Muscle of back (tissue), 3 donors: ENCODE measurements at regions not wholly inside any gene's neighbourhood (a gene's known extent, or its start where the extent isn't known, plus 50 kb on each side); places are given as distances from the start of the nearest gene placed in this dataset.

Experiments used
- DNase-seq, 3 donors: peaks; one replicate each; pipeline versions ENCODE4 v3.0.0 to v3.0.0-alpha.2; 2013

GRCh38 chr4:138751309-138751708 is 264.3 kb upstream of the NOCT start:
- DNase-seq: no peak

GRCh38 chr4:138749303-138749702 is 266.3 kb upstream of the NOCT start:
- DNase-seq: no peak

DNA sequence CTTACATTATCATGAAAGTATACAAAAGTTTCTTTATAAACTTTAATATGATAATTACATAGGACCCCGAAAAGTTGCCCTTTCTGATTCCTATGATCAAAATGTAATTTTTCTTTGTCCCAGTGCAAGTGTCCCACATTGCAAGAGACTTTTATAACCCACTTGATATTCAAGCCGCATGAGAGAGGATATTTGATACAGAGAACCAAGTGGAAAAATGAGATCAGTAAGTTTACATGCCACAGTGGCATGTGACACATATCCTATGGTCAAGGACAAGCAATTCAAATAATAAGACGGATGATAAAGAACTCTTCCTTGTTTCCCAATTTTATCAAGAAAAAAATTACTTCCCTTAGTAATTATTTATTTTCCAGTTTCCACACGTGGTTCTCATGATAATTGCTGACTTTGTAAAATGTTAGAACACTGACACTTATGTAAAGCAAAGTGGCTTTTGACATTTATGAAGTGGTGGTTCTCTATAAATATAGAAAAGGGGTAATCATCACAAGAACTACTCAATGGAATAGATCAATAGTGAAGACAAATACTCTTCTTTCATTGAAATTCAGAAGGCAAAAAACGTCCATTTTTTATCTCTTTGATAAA is 273.7 kb upstream of the NOCT start:
- no peak for DNase-seq

DNA sequence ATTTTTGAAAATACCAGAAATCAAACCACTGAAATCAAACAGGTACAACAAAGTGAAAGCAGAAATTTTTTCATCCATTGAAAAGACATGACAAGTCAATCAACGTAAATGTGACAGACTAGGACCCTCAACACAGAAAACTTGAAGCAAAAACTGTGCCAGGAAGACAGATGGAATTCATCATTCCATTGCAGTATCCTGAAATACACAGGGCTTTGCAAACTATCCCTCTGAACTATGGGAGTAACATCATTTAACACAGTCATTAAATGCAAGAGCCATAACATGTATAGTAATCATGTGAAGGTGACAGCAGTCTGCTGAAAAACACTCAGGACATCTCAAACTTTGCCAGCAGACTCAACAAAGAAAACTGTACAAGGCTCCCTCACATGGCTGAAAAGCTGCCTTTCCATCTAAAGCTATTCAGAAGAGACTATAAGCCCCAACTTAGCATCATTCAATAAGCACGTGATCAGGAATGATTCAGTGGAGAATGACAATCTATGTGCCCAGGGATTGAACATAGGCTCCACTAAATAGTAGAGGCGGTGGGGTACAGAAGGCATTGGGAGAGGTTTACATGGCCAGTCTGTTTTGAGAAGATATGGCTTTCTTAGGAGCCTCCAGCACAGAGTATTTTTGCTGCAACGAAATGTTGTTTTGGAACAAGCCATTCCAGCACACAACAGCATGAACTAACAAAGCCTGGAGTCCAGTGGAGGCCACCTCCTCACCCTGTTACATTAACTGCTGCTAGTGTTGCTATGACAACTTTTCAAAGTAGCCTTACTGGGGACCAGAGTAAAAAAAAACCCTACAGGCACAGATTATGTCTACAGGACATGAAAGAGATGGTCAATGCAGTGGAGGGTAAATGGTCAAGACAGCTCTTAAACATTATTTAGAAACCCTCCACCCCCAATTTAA is 274.5 kb upstream of the NOCT start:
- no peak for DNase-seq

DNA sequence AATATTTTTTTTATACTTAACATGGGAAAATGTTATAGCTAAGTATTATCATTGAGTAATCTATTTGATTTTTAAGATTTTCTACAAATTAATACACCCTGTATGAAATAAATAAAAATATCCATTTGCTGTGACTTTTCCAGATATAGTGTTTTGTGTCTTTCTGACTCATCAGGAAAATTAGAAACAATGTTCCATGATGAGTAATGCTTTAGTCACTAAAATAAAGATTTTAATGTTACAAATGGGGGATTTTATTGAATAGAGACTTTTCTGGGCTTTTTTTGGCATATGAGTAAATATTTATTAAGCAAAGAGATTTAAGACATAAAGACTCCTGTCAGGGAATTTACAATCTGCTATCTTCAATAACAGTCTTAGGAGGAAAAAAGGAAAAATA is 279.2 kb upstream of the NOCT start:
- no peak for DNase-seq

- DNase-seq: peak; percentile 8 to 45 (median 41)
Measured at GRCh38 chr4:138734746-138735145, 280.8 kb upstream of the NOCT start.

DNA sequence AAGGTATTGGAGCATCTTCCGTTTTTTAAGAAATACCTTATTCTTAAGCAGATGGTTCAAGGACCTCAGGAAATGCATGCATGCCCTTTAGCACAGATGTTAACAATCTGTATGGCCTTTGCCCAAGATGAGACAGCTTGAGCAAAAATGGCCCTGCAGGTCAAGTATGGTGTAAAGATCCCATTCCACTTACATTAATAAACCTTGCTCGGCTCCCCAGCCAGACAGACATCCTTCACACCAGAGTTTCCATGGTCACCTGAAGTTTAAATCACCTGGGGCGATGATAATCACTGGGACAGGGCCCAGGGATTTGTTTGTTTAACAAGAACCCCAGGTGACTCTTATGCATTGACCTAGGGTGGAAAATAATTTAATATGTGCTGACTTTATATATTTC is 287.0 kb upstream of the NOCT start:
- no peak for DNase-seq

DNA sequence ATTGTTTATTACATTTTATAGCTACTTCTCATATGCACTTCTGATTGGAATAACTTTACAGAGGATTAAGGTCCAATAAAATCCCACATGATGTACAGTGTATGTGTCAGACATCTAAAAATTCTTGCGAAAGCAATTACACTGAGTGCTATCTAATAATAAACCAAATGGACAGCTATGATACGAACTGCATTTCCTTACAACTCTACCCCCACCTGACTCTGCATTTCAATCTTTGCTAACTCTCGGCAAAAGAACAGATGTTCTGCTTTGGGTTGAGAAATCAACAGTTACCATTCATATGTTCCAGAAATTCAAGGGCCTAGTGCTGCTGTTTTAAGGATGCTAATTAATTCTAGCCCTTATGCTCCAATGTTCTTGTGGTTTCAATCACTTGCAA is 287.9 kb upstream of the NOCT start:
- DNase-seq: no peak

DNA sequence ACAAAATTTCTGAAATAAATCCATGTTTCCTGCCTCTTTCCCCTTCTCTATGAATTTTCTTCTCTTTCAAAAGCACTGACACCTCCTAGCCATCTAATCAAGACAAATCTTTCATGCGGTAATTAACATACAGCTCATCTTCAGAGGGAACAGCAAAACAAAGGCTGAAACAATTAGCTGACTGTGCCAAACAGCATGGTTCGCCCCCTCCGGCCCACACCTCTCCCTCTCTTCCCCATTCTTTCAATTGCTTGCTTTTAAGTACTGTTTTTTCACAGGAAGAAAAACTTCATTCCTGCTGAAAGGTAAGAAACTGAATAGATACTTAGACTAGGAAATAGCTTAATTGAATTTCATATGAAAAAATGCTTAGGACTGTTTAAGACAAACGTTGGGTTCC is 291.1 kb upstream of the NOCT start:
- no peak for DNase-seq

GRCh38 chr4:138716559-138717335 is 298.8 kb upstream of the NOCT start:
- DNase-seq: peak in 1 of 3 donors; percentile 46

GRCh38 chr4:138710297-138710696 is 305.3 kb upstream of the NOCT start:
- no peak for DNase-seq

DNA sequence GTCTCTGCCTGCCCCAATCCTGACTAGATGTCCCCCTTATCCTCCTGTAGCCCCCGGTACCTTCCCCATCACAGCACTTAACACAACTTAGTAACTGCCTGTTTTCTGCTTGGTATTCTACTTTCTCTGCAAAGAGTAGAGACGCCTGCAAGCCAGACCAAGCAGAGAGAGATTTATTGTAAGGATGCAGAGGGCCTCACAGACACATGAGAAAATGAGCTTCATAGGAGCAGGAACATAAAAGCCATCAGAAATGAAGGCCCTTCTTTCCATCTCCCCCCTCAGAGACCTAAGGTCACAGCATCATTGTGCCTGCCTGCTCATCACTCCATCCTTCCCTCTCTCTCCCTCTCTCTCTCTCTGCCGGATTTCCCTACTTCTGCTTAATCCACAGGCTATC is 305.7 kb upstream of the NOCT start:
- DNase-seq: no peak

DNA sequence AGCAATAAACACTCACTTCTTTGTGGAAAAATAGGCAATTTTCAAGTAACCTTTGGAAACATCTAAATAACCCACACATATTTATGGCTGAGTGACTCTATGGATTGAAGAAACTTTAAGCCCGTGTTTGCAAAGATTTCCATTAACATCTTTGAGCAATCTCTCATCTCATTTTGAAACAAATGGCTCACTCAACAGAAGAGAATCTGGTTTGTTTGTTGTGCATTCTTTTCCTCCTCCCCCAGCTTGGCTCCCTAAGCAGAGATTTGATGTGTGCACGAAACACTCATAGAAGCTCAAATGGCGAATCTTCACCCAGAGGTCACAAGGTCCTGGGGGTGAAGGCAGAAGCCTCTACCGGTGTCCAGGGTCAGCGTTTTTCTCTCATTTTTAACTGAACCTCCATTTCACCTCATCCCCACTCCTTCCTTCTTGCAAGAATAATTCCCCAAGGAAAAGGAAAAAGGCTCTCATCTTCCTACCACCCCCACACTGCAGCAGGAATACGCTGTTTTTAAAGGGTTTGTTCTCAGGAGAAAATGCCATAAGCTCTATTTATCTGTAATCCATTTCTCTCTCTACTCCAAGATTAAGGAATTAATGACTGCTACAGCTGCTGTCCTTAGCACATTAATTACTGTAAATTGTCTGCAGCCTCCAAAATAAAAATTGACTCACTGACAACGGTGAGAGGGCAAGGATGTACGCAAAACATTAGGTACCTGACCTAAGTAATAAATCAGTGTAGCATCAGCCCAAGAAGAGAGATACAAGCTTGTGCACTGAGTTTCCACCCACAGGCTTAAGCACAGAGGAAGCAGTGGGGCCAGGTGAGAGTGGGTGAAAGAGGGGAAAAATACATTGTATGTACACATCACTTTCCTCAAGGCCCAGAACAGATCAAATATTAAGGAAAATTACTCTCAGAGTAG is 307.6 kb upstream of the NOCT start:
- no peak for DNase-seq

- no peak for DNase-seq
Measured at GRCh38 chr4:138706201-138706600, 309.4 kb upstream of the NOCT start.

- peak in 2 of 3 donors; percentile 60 to 80 for DNase-seq
Measured at GRCh38 chr4:138702190-138702824, 313.3 kb upstream of the NOCT start.

DNA sequence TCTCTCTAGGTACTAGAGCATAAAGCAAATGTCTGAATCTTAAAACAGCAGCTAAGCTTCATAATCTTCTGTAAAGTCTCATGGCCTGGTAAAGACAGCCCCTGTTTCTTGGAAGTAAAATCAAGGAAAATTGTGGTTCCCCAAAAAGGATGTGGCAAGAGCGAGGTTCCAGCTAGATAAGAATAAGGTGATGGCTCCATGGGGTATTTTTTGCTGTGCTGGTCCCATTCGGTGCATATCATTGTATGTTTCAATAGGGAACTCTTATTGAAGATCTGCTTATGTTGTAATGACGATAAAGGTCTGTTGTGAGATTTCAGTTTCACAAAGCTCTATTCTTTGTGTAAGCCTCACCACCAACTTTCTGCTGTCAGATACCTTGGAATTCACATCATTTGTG is 316.9 kb upstream of the NOCT start:
- DNase-seq: no peak

DNA sequence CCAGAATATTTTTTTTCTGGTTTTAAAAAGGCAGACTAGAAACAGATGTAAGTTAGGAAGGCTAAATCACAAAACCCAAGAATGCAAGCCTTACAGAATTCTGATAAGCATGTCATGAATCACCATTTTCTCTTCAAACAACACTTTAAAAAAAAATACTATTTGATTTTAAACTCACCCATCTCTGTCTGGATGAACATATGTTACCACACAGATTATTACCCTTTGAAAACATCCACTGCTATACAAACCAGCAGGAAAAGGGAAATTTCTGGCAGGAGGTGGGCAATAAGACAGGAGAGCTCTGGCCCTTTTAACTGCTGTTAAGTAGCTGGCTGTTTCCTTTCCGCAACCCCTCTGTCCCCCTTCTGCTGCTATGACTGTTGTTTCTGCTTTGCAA is 317.7 kb upstream of the NOCT start:
- no peak for DNase-seq

- DNase-seq: no peak
Measured at GRCh38 chr4:138696771-138697170, 318.8 kb upstream of the NOCT start.

GRCh38 chr4:138696058-138696457 is 319.5 kb upstream of the NOCT start:
- no peak for DNase-seq

- no peak for DNase-seq
Measured at GRCh38 chr4:138693526-138693925, 322.1 kb upstream of the NOCT start.

- no peak for DNase-seq
Measured at GRCh38 chr4:138692411-138692810, 323.2 kb upstream of the NOCT start.
